T follicular helper cell (primary cell): ENCODE measurements at regions not wholly inside any gene's neighbourhood (a gene's known extent, or its start where the extent isn't known, plus 50 kb on each side); places are given as distances from the start of the nearest gene placed in this dataset.

Experiments used
- DNase-seq: peaks from one replicate; pipeline ENCODE4 v3.0.0-alpha.2; 2020; ENCODE audit warnings: low read depth

GRCh38 chr5:2032432-2032831, 149.7 kb upstream of the IRX4 start:
- DNase-seq: no peak

DNA sequence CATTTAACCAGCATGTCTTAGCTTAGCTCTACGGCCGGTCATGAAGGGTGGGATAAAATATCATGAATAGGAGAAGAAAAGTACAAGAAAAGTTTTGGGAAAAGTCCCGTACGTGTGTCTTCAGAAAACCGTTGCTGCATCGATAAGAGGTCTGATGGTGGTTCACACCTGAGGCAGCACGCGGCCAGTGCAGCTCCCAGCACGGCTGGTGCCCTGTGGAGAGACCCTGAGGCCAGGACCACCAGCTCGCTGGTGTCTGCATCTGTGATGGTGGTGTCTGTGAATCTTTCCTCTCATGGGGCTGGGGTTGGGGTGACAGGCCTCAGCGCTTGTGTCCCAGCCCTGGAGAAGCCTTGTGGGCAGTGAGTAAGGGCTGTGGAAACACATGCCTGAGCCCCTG, 148.9 kb upstream of the IRX4 start:
- no peak for DNase-seq

GRCh38 chr5:2030131-2030530, 147.4 kb upstream of the IRX4 start:
- DNase-seq: no peak

DNA sequence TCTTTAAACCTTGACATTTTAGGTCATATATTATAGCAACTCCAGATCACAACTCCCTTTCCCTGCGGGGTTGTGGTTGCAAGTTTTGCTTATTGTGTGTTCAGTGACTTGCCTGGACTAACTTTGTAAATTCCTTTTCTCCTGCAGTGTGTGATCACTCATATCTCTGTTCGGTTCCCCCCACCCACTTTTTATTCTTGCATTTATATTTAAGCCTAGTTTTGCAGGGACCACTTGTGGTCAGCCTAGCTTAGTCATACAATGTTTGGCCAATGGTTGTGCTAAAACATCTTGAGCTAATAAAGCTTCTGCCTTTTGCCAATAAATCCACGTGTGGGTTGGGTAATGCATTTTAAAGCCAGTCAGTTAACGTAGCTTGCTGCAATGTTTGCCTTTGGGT, 146.5 kb upstream of the IRX4 start:
- DNase-seq: no peak

- no peak for DNase-seq
Measured at GRCh38 chr5:2027790-2028189, 145.1 kb upstream of the IRX4 start.

DNA sequence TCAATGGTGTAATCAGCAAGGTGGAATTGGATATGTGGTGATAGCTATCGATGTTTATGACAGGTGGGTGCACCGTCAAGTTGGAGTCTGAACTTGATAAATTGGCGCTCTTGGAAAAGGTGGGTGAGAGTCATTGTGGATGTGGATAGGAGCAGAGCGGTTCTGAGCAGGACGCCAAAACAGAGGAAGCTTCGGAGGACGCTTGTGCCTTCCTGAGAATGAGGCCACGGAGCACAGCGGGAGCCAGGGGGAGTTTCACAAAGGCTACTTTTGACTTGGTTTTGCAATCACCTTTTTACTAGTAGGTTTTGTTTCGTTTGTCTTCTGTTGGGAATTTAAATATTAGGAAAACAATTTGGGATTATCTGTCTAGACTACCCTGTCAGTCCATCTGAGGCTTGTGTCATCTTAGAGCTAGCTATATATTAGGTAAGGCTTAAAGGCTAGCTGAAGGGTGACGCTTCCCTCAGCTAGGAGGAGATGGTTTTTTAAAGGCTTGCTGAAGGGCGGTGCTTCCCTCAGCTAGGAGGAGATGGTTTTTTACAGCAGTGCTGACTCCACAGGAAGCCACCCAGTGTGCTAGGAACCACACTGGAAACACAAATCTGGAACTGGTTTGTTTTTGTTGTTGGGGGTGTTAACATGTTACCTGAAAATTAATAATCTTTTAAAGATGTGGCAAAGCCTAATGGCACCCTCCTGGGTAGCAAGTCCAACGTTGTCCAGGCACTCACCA, 142.4 kb upstream of the IRX4 start:
- DNase-seq: no peak

- no peak for DNase-seq
Measured at GRCh38 chr5:2023196-2023595, 140.5 kb upstream of the IRX4 start.

DNA sequence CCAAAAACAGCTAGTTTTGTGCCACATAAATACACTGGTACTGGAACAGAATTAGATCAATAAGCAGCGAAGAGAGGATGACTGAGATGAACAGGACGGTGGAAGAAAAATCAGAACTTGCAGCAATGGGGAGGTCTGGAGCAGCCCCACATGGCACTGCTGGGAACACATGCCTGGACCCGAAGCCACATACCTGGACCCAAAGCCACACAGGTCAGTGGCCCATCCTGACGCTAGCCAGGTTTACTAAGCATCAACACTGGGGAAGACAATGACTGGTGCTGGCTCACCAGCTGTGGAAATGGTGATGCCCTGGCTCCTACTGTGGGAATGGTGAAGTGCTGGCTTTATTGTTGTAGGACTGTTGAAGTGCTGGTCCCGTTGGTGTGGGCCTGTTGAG, 139.7 kb upstream of the IRX4 start:
- DNase-seq: no peak

- no peak for DNase-seq
Measured at GRCh38 chr5:2021484-2022176, 138.9 kb upstream of the IRX4 start.

DNA sequence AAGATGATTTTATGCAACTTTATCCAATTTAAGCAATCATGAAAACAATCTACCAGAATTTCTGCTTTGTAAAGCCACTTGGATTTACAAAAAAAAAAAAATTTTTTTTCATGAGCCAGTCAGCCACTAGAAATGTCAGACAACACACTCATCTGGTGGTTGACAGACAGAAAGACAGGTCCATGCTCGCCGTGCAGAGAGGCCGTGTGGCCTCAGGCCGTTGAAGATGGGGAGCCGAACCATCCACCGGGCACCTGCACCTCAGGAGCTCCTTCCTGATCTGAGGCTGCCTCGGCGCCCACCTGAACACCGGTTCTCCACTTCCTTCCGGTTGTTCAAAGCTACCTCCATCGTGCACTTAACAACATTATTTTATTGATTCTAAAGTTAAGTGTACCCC, 138.0 kb upstream of the IRX4 start:
- no peak for DNase-seq

DNA sequence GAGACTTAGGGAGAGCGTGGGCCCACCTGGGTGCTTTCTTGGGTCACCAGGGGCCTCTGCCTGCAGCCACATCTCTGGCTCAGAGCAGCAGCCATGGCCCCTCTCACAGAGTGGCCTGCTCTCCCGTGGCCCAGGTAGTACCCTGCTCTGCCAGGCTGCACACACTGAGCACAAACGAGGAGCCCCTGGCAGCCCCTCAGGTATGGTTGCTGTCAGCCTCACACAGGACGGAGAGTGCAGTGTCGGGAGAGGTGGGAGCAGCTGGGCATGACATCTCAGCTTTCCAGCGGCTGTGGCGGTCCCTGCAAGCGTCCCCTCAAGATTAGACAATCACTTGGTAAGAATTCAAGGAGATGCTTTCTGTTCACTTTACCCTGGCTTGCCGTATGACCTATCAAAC, 137.0 kb upstream of the IRX4 start:
- DNase-seq: no peak

DNA sequence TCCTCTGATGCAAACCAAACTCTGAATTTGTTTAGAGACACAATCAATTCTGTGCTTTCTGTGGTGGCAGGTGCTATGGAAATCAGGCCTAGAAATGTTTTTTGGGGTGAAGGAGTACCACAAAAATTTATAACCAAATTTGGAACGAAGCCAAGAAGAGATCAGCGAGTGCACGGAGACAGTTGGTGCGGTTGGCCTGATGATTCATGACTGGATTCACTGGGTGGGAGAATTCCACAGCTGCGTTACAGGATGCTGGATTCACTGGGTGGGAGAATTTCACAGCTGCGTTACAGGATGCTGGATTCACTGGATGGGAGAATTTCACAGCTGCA, 135.6 kb upstream of the IRX4 start:
- no peak for DNase-seq

DNA sequence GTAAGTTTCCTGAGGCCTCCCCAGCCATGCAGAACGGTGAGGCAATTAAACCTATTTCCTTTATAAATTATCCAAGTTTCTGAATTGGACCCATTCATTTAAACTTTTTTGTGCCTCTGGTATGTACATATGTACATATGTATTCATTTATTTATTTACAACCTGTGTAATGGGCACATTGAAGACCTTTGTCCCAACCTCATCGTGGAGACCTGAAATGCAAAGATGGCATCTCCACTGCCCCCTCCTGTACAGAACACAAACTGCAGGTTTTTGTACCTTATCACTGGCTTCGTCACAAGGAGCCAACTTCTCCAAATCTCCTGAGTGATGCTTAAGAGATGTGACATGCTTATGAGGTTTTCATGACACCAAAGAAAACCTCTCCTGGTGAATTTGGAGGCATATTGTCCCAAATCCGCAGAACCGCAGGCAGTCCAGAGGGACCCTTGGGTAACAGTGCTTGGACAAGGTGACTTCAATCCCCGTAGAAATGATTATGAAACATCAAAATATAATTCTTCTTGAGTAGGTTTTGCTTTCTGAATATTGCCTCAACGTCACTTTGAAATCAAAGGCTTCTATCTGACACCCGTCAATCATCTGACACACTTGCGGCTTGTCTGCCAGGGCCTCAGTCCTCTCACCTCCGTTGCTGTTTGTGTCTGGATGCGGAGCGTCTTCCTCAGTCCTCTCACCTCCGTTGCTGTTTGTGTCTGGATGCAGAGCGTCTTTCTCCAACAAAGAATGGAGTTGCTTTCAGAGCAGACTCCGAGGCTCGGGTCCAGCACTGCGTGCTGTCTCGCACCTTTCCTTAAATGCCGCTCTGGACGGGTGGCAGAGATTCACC, 135.0 kb upstream of the IRX4 start:
- DNase-seq: peak; percentile 10

- no peak for DNase-seq
Measured at GRCh38 chr5:2015961-2016360, 133.2 kb upstream of the IRX4 start.

GRCh38 chr5:2015124-2015848, 132.6 kb upstream of the IRX4 start:
- no peak for DNase-seq

DNA sequence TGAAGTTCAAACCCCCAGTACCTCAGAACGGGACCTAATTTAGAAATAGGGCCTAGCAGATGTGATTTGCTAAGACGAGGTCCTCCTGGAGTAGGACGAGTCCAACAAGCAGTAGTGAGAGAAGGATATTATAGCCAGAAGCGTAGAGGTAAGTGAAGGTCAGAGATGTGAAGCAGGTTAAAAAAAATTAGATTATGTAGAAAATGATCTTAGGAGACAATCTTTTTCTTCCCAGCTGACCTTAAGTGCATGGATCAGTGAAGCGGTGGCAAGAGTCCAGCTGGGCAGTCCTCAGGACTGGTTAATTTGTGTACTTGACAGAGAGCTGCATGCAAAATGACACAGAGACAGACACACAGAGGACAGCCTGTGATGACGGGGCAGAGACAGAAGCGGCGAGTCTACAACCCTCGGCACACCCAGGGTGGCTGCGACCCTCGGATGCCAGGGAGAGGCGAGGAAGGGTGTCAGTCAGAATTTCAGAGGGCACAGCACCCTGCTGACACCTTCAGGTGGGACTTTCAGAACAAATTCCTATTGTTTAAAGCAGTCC, 131.4 kb upstream of the IRX4 start:
- DNase-seq: no peak

DNA sequence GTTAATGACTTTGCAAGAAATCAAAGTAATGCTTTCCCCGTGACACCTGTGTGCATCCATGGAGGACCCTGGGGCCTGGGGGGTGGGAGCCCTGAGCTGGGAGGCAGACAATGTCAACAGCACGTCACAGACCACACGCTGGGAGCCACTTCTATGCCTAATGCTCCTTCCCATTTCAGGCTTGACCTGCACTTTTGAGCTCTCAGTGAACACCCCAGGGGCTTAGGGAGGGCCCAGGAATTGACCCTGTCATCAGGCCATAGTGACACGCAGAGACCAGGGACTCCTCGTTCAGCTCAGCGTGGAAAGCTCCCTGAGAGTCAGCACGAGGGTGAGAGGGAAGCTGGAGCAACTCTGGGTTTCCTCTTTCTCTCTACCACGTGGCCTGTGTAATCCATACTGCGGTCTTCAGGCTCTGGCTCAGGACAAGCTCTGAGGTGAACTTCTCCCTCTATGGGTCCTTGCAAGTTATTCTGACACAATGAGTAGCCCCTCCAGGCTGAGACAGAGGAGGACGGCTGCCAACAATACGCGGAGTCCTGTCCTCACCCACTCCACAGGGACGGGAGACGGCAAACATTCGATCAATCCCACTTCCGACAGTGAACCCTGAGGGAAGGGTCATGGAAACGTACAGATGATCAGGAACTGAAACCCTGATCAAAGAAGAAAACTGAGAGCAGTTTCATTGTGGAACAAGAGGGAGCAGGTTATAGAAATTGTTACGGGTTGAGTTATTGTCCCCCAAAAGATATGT, 130.8 kb upstream of the IRX4 start:
- no peak for DNase-seq

DNA sequence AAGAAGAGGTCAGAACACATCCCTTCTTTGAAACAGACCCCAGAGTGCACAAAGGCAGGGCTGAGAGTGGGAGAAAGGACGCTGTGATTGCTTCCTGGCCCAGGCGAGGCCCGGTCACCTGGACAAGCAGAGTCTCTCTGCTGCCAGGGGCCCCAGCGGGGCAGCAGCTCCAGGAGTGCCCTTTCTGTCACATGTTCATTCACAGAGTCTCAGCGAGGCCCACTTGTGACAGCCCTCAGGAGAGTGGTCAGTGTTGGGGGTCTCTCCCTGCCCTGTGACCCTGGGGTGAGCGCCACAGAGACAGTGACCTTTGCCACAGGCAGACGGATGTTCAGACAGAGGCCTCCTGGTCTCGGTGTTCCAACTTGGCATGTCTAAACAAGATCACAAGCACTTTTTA, 130.2 kb upstream of the IRX4 start:
- DNase-seq: no peak

- no peak for DNase-seq
Measured at GRCh38 chr5:2011481-2012411, 129.0 kb upstream of the IRX4 start.

DNA sequence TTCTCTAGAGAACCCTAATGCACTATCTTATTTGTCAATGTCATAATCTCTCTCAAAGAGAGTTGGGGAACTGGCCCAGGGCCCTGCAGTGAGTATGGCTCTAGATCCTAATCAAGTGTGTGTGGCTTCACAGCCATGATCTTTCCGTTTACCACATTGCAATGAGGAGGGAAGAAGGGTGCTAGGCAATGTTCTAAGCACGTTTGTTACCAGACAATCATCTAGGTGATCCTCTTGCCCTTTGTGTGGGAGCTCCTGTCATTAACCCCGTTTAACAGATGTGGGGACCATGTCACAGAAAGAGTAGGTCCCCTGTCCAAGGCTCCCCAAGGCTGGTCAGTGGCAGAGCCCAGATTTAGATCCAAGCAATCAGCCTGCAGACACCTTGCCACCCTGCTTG, 128.2 kb upstream of the IRX4 start:
- no peak for DNase-seq
